Thyroid gland (tissue), 4 donors: ENCODE measurements at regions not wholly inside any gene's neighbourhood (a gene's known extent, or its start where the extent isn't known, plus 50 kb on each side); places are given as distances from the start of the nearest gene placed in this dataset.

Experiments
- CTCF ChIP-seq, 6 experiments: fragments of 200-600 bp in 3 of 6; fragments of 450-650 bp in 3 of 6; sonication (generic) in 3 of 6; IDR thresholded peaks; one replicate each; pipeline ENCODE4 v1.5.1; 2016 to 2019; ENCODE audit warnings: antibody characterized with exemption in 6 of 6, mild to moderate bottlenecking in 2 of 6, inconsistent platforms in 1 of 6, moderate library complexity in 1 of 6
- POLR2A ChIP-seq, 2 donors: fragments of 450-650 bp; IDR thresholded peaks; one replicate each; pipeline ENCODE4 v1.6.1; 2017; ENCODE audit warnings: antibody characterized with exemption in 2 of 2, mild to moderate bottlenecking in 2 of 2, moderate library complexity in 1 of 2

GRCh38 chr20:40431611-40432010 lies 257.4 kb downstream of the MAFB start:
- TF ChIP-seq CTCF (IDR thresholded peaks at IDR 0.05) (no peak), POLR2A (IDR thresholded peaks at IDR 0.05) (no peak)
